IPS-18a (cell line): ENCODE measurements at regions not wholly inside any gene's neighbourhood (a gene's known extent, or its start where the extent isn't known, plus 50 kb on each side); places are given as distances from the start of the nearest gene placed in this dataset.

Experiments used
- H3K27ac ChIP-seq: one replicate; pipeline ENCODE4 v1.5.1; 2013; ENCODE audit warnings: low read length
- H3K27me3 ChIP-seq: one replicate; pipeline ENCODE4 v1.6.1; 2013; ENCODE audit warnings: mild to moderate bottlenecking, low read length; ENCODE audit not compliant: control insufficient read depth, insufficient read depth
- H3K36me3 ChIP-seq: one replicate; pipeline ENCODE4 v1.6.1; 2013; ENCODE audit warnings: low read depth, low read length; ENCODE audit not compliant: control insufficient read depth
- H3K4me1 ChIP-seq: one replicate; pipeline ENCODE4 v1.6.1; 2013; ENCODE audit warnings: low read depth, low read length; ENCODE audit not compliant: control insufficient read depth
- H3K4me3 ChIP-seq: one replicate; pipeline ENCODE4 v1.5.1; 2013; ENCODE audit warnings: low read length
- H3K9ac ChIP-seq: one replicate; pipeline ENCODE4 v1.6.1; 2013; ENCODE audit warnings: mild to moderate bottlenecking, low read length, moderate library complexity
- H3K9me3 ChIP-seq: one replicate; pipeline ENCODE4 v1.6.1; 2013; ENCODE audit warnings: low read depth, low read length; ENCODE audit not compliant: control insufficient read depth

DNA sequence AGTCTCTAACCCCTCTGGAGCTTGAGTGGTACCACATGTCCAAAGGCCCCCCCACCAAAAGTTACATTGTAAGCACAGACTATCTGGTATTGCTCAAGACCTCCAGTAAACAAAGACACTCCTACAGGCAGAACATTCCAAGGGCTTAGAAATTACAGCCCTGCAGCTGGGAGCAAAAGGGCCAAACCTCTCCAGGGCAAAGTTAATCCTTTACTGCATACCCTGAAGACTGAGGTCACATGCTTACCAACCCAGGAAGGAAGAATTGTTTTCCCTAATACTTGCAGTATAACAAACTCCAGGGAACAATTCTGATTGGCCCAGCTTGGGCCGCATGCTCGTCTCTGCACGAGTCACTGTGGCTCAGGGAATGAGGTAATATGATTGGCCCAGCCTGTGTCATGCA, 266.1 kb upstream of the NR2F2 start:
- Histone ChIP-seq H3K9me3 (no peaks in the 10 kb centered on the region), H3K4me1 (no peaks in the 10 kb centered on the region), H3K9ac (no peak overlapping the region), H3K27me3 (no peaks in the 10 kb centered on the region), H3K27ac (no peak overlapping the region), H3K36me3 (no peaks in the 10 kb centered on the region), H3K4me3 (no peak overlapping the region)

DNA sequence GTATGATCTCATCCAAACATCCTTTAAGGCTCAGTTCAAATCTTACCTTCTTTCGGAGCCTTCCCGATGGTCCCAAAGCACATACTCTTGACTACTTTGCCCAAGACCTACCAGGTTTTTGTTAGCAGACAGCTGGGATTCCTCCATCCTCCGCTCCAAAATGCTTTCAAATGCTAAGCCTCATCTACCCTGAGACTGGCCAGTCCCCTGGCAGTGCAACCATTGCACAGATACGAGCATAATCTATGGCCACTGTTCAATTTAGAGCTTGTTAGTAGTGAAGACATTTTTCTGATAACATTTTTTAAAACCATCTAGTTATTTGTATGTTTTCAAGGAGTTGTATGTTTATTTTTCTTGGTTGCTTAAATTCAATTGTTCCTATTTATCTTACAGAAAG, 264.4 kb upstream of the NR2F2 start:
- H3K4me1 ChIP-seq = no peaks in the 10 kb centered on the region
- no peaks in the 10 kb centered on the region for H3K27me3 ChIP-seq
- no peak overlapping the region for H3K9ac ChIP-seq
- no peak overlapping the region for H3K4me3 ChIP-seq
- H3K9me3 ChIP-seq = no peaks in the 10 kb centered on the region
- no peak overlapping the region for H3K27ac ChIP-seq
- no peaks in the 10 kb centered on the region for H3K36me3 ChIP-seq

DNA sequence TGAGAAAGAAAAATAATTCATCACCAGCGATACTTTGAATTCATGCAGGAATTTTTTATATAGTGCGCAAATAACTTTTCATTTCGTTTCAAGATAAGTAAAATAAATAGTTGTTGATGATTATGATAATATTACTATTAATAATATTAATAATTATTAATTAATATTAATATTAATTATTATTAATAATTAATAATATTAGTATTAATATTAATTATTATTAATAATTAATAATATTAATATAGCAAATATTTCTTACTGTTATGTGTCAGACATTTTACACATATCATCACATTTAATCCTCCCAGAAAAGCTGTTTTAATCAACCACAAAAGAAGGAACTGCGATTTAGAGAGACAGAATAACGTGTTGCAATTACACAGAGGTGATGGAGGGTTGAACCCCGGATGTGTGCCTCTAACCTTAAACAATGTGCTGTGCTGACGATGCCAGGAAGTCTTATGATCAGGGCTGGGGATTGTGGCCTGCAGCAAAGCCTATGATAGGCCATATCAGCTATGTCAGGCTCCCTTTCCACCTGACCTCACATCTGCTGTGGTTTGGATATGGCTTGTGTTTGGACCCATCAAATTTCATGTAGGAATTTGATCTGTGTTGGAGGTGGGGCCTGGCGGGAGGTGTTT, 263.5 kb upstream of the NR2F2 start:
- H3K4me3 ChIP-seq = no peak overlapping the region
- H3K36me3 ChIP-seq = no peaks in the 10 kb centered on the region
- no peaks in the 10 kb centered on the region for H3K4me1 ChIP-seq
- no peaks in the 10 kb centered on the region for H3K27me3 ChIP-seq
- no peaks in the 10 kb centered on the region for H3K9me3 ChIP-seq
- H3K27ac ChIP-seq = no peak overlapping the region
- H3K9ac ChIP-seq = no peak overlapping the region

- H3K9ac ChIP-seq = no peak overlapping the region
Observed at GRCh38 chr15:96067677-96068076, 262.8 kb upstream of the NR2F2 start.

DNA sequence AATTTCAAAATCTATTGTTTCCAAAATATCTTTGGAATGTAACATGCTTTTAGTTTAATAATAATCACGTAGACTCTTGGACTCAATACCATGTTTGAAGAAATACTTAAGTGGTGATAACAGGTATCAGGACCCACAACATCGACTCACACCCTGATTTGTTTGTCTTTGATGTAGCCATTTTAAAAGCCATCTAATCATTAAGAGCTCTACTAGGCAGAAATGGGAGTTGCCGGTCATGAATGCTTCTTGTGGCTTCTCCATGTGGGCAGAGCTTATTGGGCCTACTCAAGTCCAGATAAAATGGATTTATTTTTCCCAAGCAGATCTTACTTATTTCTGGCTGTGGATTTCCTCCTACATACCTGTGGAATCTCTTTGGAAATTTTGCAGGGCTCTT, 261.6 kb upstream of the NR2F2 start:
- Histone ChIP-seq H3K9me3 (no peaks in the 10 kb centered on the region), H3K4me1 (no peaks in the 10 kb centered on the region), H3K27me3 (no peaks in the 10 kb centered on the region), H3K27ac (no peak overlapping the region), H3K9ac (no peak overlapping the region), H3K4me3 (no peak overlapping the region), H3K36me3 (no peaks in the 10 kb centered on the region)

More at GRCh38 chr15:96067677-96068076, 262.8 kb upstream of the NR2F2 start:
- H3K36me3 ChIP-seq = no peaks in the 10 kb centered on the region
- no peaks in the 10 kb centered on the region for H3K4me1 ChIP-seq
- no peak overlapping the region for H3K27ac ChIP-seq
- no peaks in the 10 kb centered on the region for H3K9me3 ChIP-seq
- H3K4me3 ChIP-seq = no peak overlapping the region
- no peaks in the 10 kb centered on the region for H3K27me3 ChIP-seq

DNA sequence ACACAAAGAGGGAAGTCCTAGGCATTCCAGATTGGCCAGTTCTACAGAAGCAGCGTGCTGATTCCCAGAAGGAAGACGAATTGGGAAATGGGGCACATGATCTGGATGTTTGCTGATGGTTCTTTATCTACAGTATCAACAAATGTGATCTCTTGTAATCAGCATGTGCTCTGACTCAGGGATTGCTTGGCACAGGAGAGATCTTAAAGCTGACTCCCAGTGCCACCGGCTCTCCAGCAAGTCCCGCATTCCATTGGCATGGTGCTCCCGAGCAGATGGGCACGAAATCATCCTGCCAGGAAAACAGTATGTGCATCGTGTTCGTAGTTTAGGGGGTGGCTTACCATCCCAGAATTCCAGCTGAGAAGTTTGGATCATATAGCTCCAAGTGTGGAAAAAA, 259.9 kb upstream of the NR2F2 start:
- H3K27me3 ChIP-seq = no peaks in the 10 kb centered on the region
- no peak overlapping the region for H3K27ac ChIP-seq
- no peaks in the 10 kb centered on the region for H3K36me3 ChIP-seq
- no peaks in the 10 kb centered on the region for H3K4me1 ChIP-seq
- no peaks in the 10 kb centered on the region for H3K9me3 ChIP-seq
- H3K4me3 ChIP-seq = no peak overlapping the region
- no peak overlapping the region for H3K9ac ChIP-seq

- Histone ChIP-seq H3K4me1 (no peaks in the 10 kb centered on the region), H3K36me3 (no peaks in the 10 kb centered on the region), H3K9me3 (no peaks in the 10 kb centered on the region), H3K27ac (no peak overlapping the region), H3K27me3 (no peaks in the 10 kb centered on the region), H3K4me3 (no peak overlapping the region), H3K9ac (no peak overlapping the region)
Observed at GRCh38 chr15:96072821-96073220, 257.7 kb upstream of the NR2F2 start.

DNA sequence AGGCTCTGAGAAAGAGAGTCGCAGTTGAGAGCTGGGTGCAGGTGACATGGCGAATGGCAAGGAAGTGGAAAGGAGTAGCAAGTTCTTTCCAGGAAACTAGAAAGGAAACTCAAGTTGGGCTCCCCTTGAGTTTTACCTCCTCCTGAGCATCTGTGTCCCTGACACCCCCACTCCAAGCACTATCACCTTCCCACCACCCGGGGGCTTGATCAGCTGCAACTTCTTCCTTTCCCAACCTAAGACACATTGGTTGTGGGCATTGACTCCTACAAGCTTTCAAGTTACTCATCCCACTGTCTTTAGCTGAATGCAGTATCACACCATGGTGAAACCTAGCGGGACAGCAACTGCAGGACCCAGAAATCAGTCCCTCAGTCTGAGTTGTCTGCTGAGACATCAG, 256.6 kb upstream of the NR2F2 start:
- H3K27ac ChIP-seq = no peak overlapping the region
- H3K4me1 ChIP-seq = no peaks in the 10 kb centered on the region
- no peaks in the 10 kb centered on the region for H3K27me3 ChIP-seq
- H3K9me3 ChIP-seq = no peaks in the 10 kb centered on the region
- no peak overlapping the region for H3K9ac ChIP-seq
- no peaks in the 10 kb centered on the region for H3K36me3 ChIP-seq
- no peak overlapping the region for H3K4me3 ChIP-seq

GRCh38 chr15:96075895-96076294, 254.6 kb upstream of the NR2F2 start:
- H3K27me3 ChIP-seq = no peaks in the 10 kb centered on the region
- H3K4me1 ChIP-seq = no peaks in the 10 kb centered on the region
- H3K4me3 ChIP-seq = no peak overlapping the region
- no peak overlapping the region for H3K27ac ChIP-seq
- H3K36me3 ChIP-seq = no peaks in the 10 kb centered on the region
- no peaks in the 10 kb centered on the region for H3K9me3 ChIP-seq
- no peak overlapping the region for H3K9ac ChIP-seq

GRCh38 chr15:96076350-96076749, 254.2 kb upstream of the NR2F2 start:
- Histone ChIP-seq H3K27me3 (no peaks in the 10 kb centered on the region), H3K4me3 (no peak overlapping the region), H3K27ac (no peak overlapping the region), H3K9me3 (no peaks in the 10 kb centered on the region), H3K4me1 (no peaks in the 10 kb centered on the region), H3K9ac (no peak overlapping the region), H3K36me3 (no peaks in the 10 kb centered on the region)

DNA sequence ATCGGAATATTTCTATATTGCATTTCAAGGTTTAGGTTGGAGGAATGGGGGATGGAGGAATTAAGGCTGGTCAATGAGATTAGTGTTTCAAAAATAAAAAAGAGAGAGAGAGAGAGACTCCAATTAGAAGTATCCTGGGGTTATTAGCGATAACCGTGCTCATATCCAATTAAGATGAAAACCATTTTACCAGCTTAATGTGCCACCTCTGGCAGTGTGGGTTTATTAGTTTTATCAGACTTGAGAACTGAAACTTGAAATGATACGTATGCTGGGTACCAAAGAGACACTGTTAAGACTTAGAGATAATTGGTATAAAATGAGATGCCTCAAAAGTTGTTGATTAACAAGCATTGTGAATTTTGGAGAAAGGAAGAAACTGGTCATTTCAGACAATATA, 251.5 kb upstream of the NR2F2 start:
- no peak overlapping the region for H3K4me3 ChIP-seq
- H3K27ac ChIP-seq = no peak overlapping the region
- no peaks in the 10 kb centered on the region for H3K36me3 ChIP-seq
- no peaks in the 10 kb centered on the region for H3K9me3 ChIP-seq
- no peak overlapping the region for H3K9ac ChIP-seq
- no peaks in the 10 kb centered on the region for H3K4me1 ChIP-seq
- H3K27me3 ChIP-seq = peaks cover 8% of the 10 kb centered on the region

GRCh38 chr15:96079882-96080281, 250.6 kb upstream of the NR2F2 start:
- no peak overlapping the region for H3K9ac ChIP-seq
- no peaks in the 10 kb centered on the region for H3K36me3 ChIP-seq
- H3K9me3 ChIP-seq = no peaks in the 10 kb centered on the region
- H3K27me3 ChIP-seq = peaks cover 15% of the 10 kb centered on the region
- H3K4me1 ChIP-seq = no peaks in the 10 kb centered on the region
- H3K4me3 ChIP-seq = no peak overlapping the region
- no peak overlapping the region for H3K27ac ChIP-seq
